Astrocyte (in vitro differentiated cells and primary cell): ENCODE measurements at regions not wholly inside any gene's neighbourhood (a gene's known extent, or its start where the extent isn't known, plus 50 kb on each side); places are given as distances from the start of the nearest gene placed in this dataset.

Source experiments
- DNase-seq: peaks from one replicate; pipeline ENCODE4 v3.0.0-alpha.2; 2010; ENCODE audit warnings: low read depth
- FAIRE-seq: peaks from 2 replicates; lab custom pipeline; 2011; peaks lifted over from hg19 to GRCh38; lab: Jason Lieb, UNC
- H2AFZ ChIP-seq: 2 replicates; pipeline ENCODE4 v1.6.0; 2012; ENCODE audit warnings: low read depth, low read length, inconsistent platforms
- H3K27ac ChIP-seq: 2 replicates; pipeline ENCODE4 v1.5.1; 2011; ENCODE audit warnings: low read depth, low read length, inconsistent platforms
- H3K27me3 ChIP-seq: 2 replicates; pipeline ENCODE4 v1.6.0; 2011; ENCODE audit warnings: low read length, inconsistent platforms; ENCODE audit not compliant: insufficient read depth
- H3K36me3 ChIP-seq: 2 replicates; pipeline ENCODE4 v1.5.1; 2011; ENCODE audit warnings: low read length, inconsistent platforms; ENCODE audit not compliant: insufficient read depth
- H3K4me1 ChIP-seq: 2 replicates; pipeline ENCODE4 v1.5.1; 2011; ENCODE audit warnings: low read length, inconsistent platforms; ENCODE audit not compliant: insufficient read depth
- H3K4me2 ChIP-seq: 2 replicates; pipeline ENCODE4 v1.6.0; 2012; ENCODE audit warnings: low read length, inconsistent platforms
- H3K4me3 ChIP-seq: 2 replicates; pipeline ENCODE4 v1.5.1; 2011; ENCODE audit warnings: low read depth, mild to moderate bottlenecking, low read length, inconsistent platforms; ENCODE audit not compliant: insufficient read depth
- H3K79me2 ChIP-seq: 2 replicates; pipeline ENCODE4 v1.6.0; 2012; ENCODE audit warnings: mild to moderate bottlenecking, low read length, inconsistent platforms; ENCODE audit not compliant: insufficient read depth
- H3K9ac ChIP-seq: 2 replicates; pipeline ENCODE4 v1.6.0; 2012; ENCODE audit warnings: mild to moderate bottlenecking, low read length, inconsistent platforms
- H3K9me3 ChIP-seq: 2 replicates; pipeline ENCODE4 v1.5.1; 2012; ENCODE audit warnings: low read depth, mild to moderate bottlenecking, low read length, inconsistent platforms; ENCODE audit not compliant: insufficient read depth
- H4K20me1 ChIP-seq: 2 replicates; pipeline ENCODE4 v1.6.0; 2012; ENCODE audit warnings: low read length, inconsistent platforms; ENCODE audit not compliant: insufficient read depth
- H3K27ac Mint-ChIP-seq: one replicate; pipeline ENCODE4 v1.8.0; 2021; ENCODE audit warnings: mild to moderate bottlenecking, mixed read lengths; ENCODE audit not compliant: unreplicated experiment
- H3K27me3 Mint-ChIP-seq: one replicate; pipeline ENCODE4 v1.8.0; 2021; ENCODE audit warnings: low read depth, mixed read lengths; ENCODE audit not compliant: unreplicated experiment
- H3K36me3 Mint-ChIP-seq: one replicate; pipeline ENCODE4 v1.8.0; 2021; ENCODE audit warnings: low read depth, mixed read lengths; ENCODE audit not compliant: unreplicated experiment
- H3K4me1 Mint-ChIP-seq: one replicate; pipeline ENCODE4 v1.8.0; 2021; ENCODE audit warnings: low read depth, mixed read lengths; ENCODE audit not compliant: unreplicated experiment
- H3K4me3 Mint-ChIP-seq: one replicate; pipeline ENCODE4 v1.8.0; 2021; ENCODE audit warnings: mild to moderate bottlenecking, moderate library complexity, mixed read lengths; ENCODE audit not compliant: unreplicated experiment
- H3K9me3 Mint-ChIP-seq: one replicate; pipeline ENCODE4 v1.8.0; 2021; ENCODE audit warnings: mild to moderate bottlenecking, mixed read lengths; ENCODE audit not compliant: unreplicated experiment
- EZH2 ChIP-seq: IDR thresholded peaks from 2 replicates; pipeline ENCODE4 v1.6.1; 2012; ENCODE audit warnings: mild to moderate bottlenecking, low read length, inconsistent platforms; ENCODE audit not compliant: insufficient read depth
- TF ChIP-seq, protein P1 (sequence below): IDR thresholded peaks from 2 replicates; pipeline ENCODE4 v1.5.1; 2011; ENCODE audit warnings: low read depth, mild to moderate bottlenecking, inconsistent platforms, low read length, moderate library complexity; ENCODE audit not compliant: insufficient read depth

DNA sequence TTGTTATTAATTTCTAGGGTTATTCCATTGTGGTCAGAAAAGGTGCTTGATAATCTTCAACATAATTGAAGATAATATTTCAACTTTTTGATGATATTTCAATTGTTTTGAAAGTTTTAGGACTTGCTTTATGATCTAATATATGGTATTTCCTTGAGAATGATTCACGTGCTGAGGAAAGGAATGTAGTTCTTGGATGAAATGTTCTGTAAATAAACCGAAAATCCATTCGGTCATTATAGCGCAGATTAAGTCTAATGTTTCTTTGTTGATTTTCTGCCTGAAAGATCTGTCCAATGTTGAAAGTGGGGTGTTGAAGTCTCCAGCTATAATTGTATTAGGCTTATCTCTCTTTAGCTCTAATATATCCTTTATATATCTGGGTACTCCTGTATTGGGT is 617.5 kb upstream of the NECTIN3 start:
- no peak for DNase-seq
- Mint-ChIP-seq H3K4me3 (no peak overlapping the region), H3K27me3 (no peaks in the 10 kb centered on the region), H3K36me3 (no peaks in the 10 kb centered on the region), H3K27ac (no peak overlapping the region), H3K4me1 (no peaks in the 10 kb centered on the region), H3K9me3 (no peaks in the 10 kb centered on the region)
- Histone ChIP-seq H3K27ac (no peak overlapping the region), H3K4me1 (no peaks in the 10 kb centered on the region), H3K27me3 (no peaks in the 10 kb centered on the region), H3K79me2 (no peaks in the 10 kb centered on the region), H2AFZ (no peak overlapping the region), H3K4me3 (no peak overlapping the region), H4K20me1 (no peaks in the 10 kb centered on the region), H3K36me3 (no peaks in the 10 kb centered on the region), H3K4me2 (no peak overlapping the region), H3K9ac (no peak overlapping the region), H3K9me3 (peaks cover 2% of the 10 kb centered on the region)
- no peak for TF ChIP-seq EZH2
- TF ChIP-seq, protein P1, sequence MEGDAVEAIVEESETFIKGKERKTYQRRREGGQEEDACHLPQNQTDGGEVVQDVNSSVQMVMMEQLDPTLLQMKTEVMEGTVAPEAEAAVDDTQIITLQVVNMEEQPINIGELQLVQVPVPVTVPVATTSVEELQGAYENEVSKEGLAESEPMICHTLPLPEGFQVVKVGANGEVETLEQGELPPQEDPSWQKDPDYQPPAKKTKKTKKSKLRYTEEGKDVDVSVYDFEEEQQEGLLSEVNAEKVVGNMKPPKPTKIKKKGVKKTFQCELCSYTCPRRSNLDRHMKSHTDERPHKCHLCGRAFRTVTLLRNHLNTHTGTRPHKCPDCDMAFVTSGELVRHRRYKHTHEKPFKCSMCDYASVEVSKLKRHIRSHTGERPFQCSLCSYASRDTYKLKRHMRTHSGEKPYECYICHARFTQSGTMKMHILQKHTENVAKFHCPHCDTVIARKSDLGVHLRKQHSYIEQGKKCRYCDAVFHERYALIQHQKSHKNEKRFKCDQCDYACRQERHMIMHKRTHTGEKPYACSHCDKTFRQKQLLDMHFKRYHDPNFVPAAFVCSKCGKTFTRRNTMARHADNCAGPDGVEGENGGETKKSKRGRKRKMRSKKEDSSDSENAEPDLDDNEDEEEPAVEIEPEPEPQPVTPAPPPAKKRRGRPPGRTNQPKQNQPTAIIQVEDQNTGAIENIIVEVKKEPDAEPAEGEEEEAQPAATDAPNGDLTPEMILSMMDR = no peak
- no peak for FAIRE-seq

- no peaks in the 10 kb centered on the region for H4K20me1 ChIP-seq
- no peak for TF ChIP-seq EZH2
- TF ChIP-seq, protein P1 = no peak
Observed at GRCh38 chr3:110456001-110456400, 615.6 kb upstream of the NECTIN3 start.

DNA sequence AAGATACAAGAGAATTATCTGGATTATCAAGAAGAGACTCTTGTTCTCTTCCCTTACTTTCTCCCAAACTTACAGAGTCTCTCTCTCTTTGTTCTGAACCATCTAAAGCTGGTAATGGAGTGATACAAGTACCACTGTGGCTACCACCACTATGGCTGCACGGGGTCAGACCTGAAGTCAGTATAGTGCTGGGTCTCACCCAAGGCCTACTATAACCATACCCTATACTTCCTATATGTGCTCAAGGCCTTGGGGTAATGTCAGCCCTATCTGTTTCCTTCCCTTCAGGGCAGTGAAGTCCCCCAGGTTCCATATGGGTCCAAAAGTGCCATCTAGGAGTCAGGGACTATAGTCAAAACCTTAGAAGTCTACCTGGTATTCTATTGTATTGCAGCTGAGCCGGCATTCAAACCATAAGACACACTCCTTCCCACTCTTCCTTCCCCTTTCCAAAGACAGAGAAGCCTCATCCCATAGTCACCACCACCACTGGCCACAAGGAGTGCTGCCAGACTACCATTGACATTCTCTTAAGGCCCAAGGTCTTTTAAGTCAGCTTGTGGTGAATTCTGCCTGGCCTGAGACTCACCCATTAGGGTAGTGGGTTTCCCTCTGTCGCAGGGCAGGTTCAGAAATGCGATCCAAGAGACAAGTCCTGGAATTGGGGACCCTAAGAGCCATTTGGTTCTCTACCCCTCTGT is 615.0 kb upstream of the NECTIN3 start:
- Histone ChIP-seq H4K20me1 (no peaks in the 10 kb centered on the region), H2AFZ (no peak overlapping the region), H3K27me3 (no peaks in the 10 kb centered on the region), H3K27ac (no peak overlapping the region), H3K4me1 (no peaks in the 10 kb centered on the region), H3K36me3 (no peaks in the 10 kb centered on the region), H3K4me2 (no peak overlapping the region), H3K79me2 (no peaks in the 10 kb centered on the region), H3K9me3 (peaks cover 2% of the 10 kb centered on the region), H3K4me3 (no peak overlapping the region), H3K9ac (no peak overlapping the region)
- no peak overlapping the region for H3K4me3 Mint-ChIP-seq
- H3K27me3 Mint-ChIP-seq = no peaks in the 10 kb centered on the region
- FAIRE-seq (no peak), DNase-seq (no peak)
- H3K4me1 Mint-ChIP-seq = no peaks in the 10 kb centered on the region
- TF ChIP-seq, protein P1 = no peak
- TF ChIP-seq EZH2 = no peak
- H3K27ac Mint-ChIP-seq = no peak overlapping the region
- H3K36me3 Mint-ChIP-seq = no peaks in the 10 kb centered on the region
- H3K9me3 Mint-ChIP-seq = no peaks in the 10 kb centered on the region

More at GRCh38 chr3:110456001-110456400, 615.6 kb upstream of the NECTIN3 start:
- no peaks in the 10 kb centered on the region for H3K27me3 ChIP-seq
- Mint-ChIP-seq H3K27me3 (no peaks in the 10 kb centered on the region), H3K4me3 (no peak overlapping the region), H3K9me3 (no peaks in the 10 kb centered on the region), H3K4me1 (no peaks in the 10 kb centered on the region), H3K36me3 (no peaks in the 10 kb centered on the region), H3K27ac (no peak overlapping the region)
- no peak overlapping the region for H3K27ac ChIP-seq
- peak; percentile 0 for DNase-seq
- no peaks in the 10 kb centered on the region for H3K4me1 ChIP-seq
- H3K4me2 ChIP-seq = no peak overlapping the region
- no peak overlapping the region for H2AFZ ChIP-seq
- H3K79me2 ChIP-seq = no peaks in the 10 kb centered on the region
- H3K4me3 ChIP-seq = no peak overlapping the region
- H3K9me3 ChIP-seq = peaks cover 2% of the 10 kb centered on the region
- no peaks in the 10 kb centered on the region for H3K36me3 ChIP-seq
- FAIRE-seq = no peak
- no peak overlapping the region for H3K9ac ChIP-seq
